ENCODE measurements at regions not wholly inside any gene's neighbourhood (a gene's known extent, or its start where the extent isn't known, plus 50 kb on each side); places are given as distances from the start of the nearest gene placed in this dataset.
A peak's percentile ranks its signal among the peaks of the same experiment; 100 is the strongest.

- Histone ChIP-seq H3K9me3 (ENCODE audit: insufficient read depth, low read length, severe bottlenecking) (peaks cover 27% of the 10 kb centered on the region), H4K20me1 (ENCODE audit: insufficient read depth, low read length) (no peaks in the 10 kb centered on the region), H3K27me3 (ENCODE audit: insufficient read depth, low read length, poor library complexity) (no peaks in the 10 kb centered on the region), H3K79me2 (ENCODE audit: insufficient read depth, low read length) (peaks cover 2% of the 10 kb centered on the region; the same call in 1 of the 2 replicates), H3K4me1 (ENCODE audit: insufficient read depth, low read length) (peaks cover 5% of the 10 kb centered on the region), H3K27ac (ENCODE audit: low read length) (no peak overlapping the region), H3K4me2 (ENCODE audit: insufficient read depth, low read length) (no peak overlapping the region), H3K36me3 (ENCODE audit: insufficient read depth, low read length) (peaks cover 17% of the 10 kb centered on the region; the same call in 1 of the 2 replicates), H3K9ac (ENCODE audit: low read depth, low read length) (no peak overlapping the region), H2AFZ (ENCODE audit: low read depth, low read length) (no peak overlapping the region), H3K4me3 (ENCODE audit: low read depth in 1 of 2, low read length in 2 of 2) (no peak overlapping the region)
- TF ChIP-seq EZH2 (IDR thresholded peaks at IDR 0.05; ENCODE audit: borderline replicate concordance, low read depth, low read length, severe bottlenecking) = no peak
- no peak for ATAC-seq (ENCODE audit: insufficient read depth, low read depth)
- DNase-seq = no peak
These were observed 355.2 kb downstream of the IRS2 start for GRCh38 chr13:109431217-109431616.

DNA sequence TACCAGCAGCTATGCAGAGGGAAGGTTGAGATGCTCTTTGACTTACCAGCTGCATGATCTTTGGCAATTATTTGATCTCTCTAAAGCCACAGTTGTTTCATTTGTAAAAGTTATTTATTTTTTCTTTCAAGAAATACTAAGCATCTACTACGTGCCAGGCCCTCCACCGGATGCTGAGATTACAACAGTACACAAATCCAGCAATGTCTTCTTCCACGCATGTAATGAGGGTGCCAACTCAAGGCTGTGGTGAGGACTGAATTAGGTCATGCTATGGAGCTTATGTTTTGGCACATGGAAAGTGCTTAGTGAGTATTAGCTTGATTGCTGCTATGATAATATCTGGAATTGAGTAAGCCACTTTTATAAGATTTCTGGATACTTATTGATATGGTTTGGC lies 358.2 kb downstream of the IRS2 start:
- no peak for ATAC-seq (ENCODE audit: insufficient read depth, low read depth)
- peaks cover 8% of the 10 kb centered on the region for H3K4me1 ChIP-seq (ENCODE audit: insufficient read depth, low read length)
- H3K36me3 ChIP-seq (ENCODE audit: insufficient read depth, low read length) = peaks cover 11% of the 10 kb centered on the region; the same call in 1 of the 2 replicates
- no peaks in the 10 kb centered on the region for H4K20me1 ChIP-seq (ENCODE audit: insufficient read depth, low read length)
- no peak overlapping the region for H2AFZ ChIP-seq (ENCODE audit: low read depth, low read length)
- TF ChIP-seq, protein P1, sequence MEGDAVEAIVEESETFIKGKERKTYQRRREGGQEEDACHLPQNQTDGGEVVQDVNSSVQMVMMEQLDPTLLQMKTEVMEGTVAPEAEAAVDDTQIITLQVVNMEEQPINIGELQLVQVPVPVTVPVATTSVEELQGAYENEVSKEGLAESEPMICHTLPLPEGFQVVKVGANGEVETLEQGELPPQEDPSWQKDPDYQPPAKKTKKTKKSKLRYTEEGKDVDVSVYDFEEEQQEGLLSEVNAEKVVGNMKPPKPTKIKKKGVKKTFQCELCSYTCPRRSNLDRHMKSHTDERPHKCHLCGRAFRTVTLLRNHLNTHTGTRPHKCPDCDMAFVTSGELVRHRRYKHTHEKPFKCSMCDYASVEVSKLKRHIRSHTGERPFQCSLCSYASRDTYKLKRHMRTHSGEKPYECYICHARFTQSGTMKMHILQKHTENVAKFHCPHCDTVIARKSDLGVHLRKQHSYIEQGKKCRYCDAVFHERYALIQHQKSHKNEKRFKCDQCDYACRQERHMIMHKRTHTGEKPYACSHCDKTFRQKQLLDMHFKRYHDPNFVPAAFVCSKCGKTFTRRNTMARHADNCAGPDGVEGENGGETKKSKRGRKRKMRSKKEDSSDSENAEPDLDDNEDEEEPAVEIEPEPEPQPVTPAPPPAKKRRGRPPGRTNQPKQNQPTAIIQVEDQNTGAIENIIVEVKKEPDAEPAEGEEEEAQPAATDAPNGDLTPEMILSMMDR (IDR thresholded peaks at IDR 0.05; ENCODE audit: borderline replicate concordance, extremely low read depth, low read length, poor library complexity, severe bottlenecking) = no peak
- no peak for TF ChIP-seq EZH2 (IDR thresholded peaks at IDR 0.05; ENCODE audit: borderline replicate concordance, low read depth, low read length, severe bottlenecking)
- peaks cover 14% of the 10 kb centered on the region for H3K9me3 ChIP-seq (ENCODE audit: insufficient read depth, low read length, severe bottlenecking)
- DNase-seq = no peak
- H3K4me2 ChIP-seq (ENCODE audit: insufficient read depth, low read length) = no peak overlapping the region
- no peak overlapping the region for H3K27ac ChIP-seq (ENCODE audit: low read length)
- H3K79me2 ChIP-seq (ENCODE audit: insufficient read depth, low read length) = peaks cover 2% of the 10 kb centered on the region; the same call in 1 of the 2 replicates
- no peak overlapping the region for H3K4me3 ChIP-seq (ENCODE audit: low read depth in 1 of 2, low read length in 2 of 2)
- H3K9ac ChIP-seq (ENCODE audit: low read depth, low read length) = no peak overlapping the region
- H3K27me3 ChIP-seq (ENCODE audit: insufficient read depth, low read length, poor library complexity) = no peaks in the 10 kb centered on the region

DNA sequence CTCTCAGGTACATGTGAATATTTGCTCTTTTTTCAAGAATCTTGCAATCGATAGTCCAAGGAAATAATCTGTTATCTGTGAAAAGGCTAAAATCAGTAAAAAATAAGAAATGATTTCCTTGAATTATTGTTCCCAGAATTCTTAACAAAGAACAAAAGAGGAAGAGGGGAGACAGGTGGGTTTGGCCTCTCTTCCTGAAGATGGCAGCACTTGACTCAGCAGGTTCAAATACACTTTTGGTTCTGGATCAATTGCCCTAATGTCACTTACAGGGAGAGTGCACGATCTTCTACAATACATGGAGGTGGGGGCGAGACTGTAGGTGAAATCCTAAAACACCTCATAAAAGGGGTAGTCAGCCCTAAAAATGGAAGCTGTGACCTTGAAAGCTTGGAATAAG lies 358.7 kb downstream of the IRS2 start:
- Histone ChIP-seq H3K27ac (ENCODE audit: low read length) (no peak overlapping the region), H3K27me3 (ENCODE audit: insufficient read depth, low read length, poor library complexity) (no peaks in the 10 kb centered on the region), H3K9ac (ENCODE audit: low read depth, low read length) (no peak overlapping the region), H3K36me3 (ENCODE audit: insufficient read depth, low read length) (peaks cover 9% of the 10 kb centered on the region; the same call in 1 of the 2 replicates), H3K79me2 (ENCODE audit: insufficient read depth, low read length) (0 out of 2 replicates have a peak, but pooled peaks cover 2% of the 10 kb centered on the region), H3K9me3 (ENCODE audit: insufficient read depth, low read length, severe bottlenecking) (peaks cover 12% of the 10 kb centered on the region), H4K20me1 (ENCODE audit: insufficient read depth, low read length) (no peaks in the 10 kb centered on the region), H3K4me2 (ENCODE audit: insufficient read depth, low read length) (no peak overlapping the region), H3K4me3 (ENCODE audit: low read depth in 1 of 2, low read length in 2 of 2) (no peak overlapping the region), H3K4me1 (ENCODE audit: insufficient read depth, low read length) (peaks cover 8% of the 10 kb centered on the region), H2AFZ (ENCODE audit: low read depth, low read length) (no peak overlapping the region)
- ATAC-seq (ENCODE audit: insufficient read depth, low read depth) = no peak
- no peak for DNase-seq
- TF ChIP-seq EZH2 (IDR thresholded peaks at IDR 0.05; ENCODE audit: borderline replicate concordance, low read depth, low read length, severe bottlenecking) = no peak
- TF ChIP-seq, protein P1 (IDR thresholded peaks at IDR 0.05; ENCODE audit: borderline replicate concordance, extremely low read depth, low read length, poor library complexity, severe bottlenecking) = peak; percentile 36

GRCh38 chr13:109427148-109427547 lies 359.2 kb downstream of the IRS2 start:
- Histone ChIP-seq H3K36me3 (ENCODE audit: insufficient read depth, low read length) (0 out of 2 replicates have a peak, but pooled peaks cover 4% of the 10 kb centered on the region), H3K4me3 (ENCODE audit: low read depth in 1 of 2, low read length in 2 of 2) (no peak overlapping the region), H3K79me2 (ENCODE audit: insufficient read depth, low read length) (no peaks in the 10 kb centered on the region), H3K4me1 (ENCODE audit: insufficient read depth, low read length) (peaks cover 8% of the 10 kb centered on the region), H3K27me3 (ENCODE audit: insufficient read depth, low read length, poor library complexity) (no peaks in the 10 kb centered on the region), H4K20me1 (ENCODE audit: insufficient read depth, low read length) (no peaks in the 10 kb centered on the region), H3K27ac (ENCODE audit: low read length) (no peak overlapping the region), H3K9ac (ENCODE audit: low read depth, low read length) (no peak overlapping the region), H3K9me3 (ENCODE audit: insufficient read depth, low read length, severe bottlenecking) (peaks cover 6% of the 10 kb centered on the region), H3K4me2 (ENCODE audit: insufficient read depth, low read length) (no peak overlapping the region), H2AFZ (ENCODE audit: low read depth, low read length) (no peak overlapping the region)
- ATAC-seq (ENCODE audit: insufficient read depth, low read depth) = no peak
- TF ChIP-seq, protein P1 (IDR thresholded peaks at IDR 0.05; ENCODE audit: borderline replicate concordance, extremely low read depth, low read length, poor library complexity, severe bottlenecking) = no peak
- TF ChIP-seq EZH2 (IDR thresholded peaks at IDR 0.05; ENCODE audit: borderline replicate concordance, low read depth, low read length, severe bottlenecking) = no peak
- DNase-seq = no peak

Data from DND-41 (cell line).